B cell (primary cell): ENCODE measurements at regions not wholly inside any gene's neighbourhood (a gene's known extent, or its start where the extent isn't known, plus 50 kb on each side); places are given as distances from the start of the nearest gene placed in this dataset.

ENCODE experiments used
- ATAC-seq: fragments of 200-7000 bp; cut with Tn5 transposase; one replicate; pipeline ENCODE4 v1.10.0; 2021; ENCODE audit warnings: low read depth, mild to moderate bottlenecking, moderate number of reproducible peaks, moderate library complexity
- CTCF ChIA-PET: fragments of 350-600 bp; sonication (Branson Sonifier 250); formaldehyde crosslinking; loops from one replicate; lab custom pipeline; 2021; ENCODE audit warnings: antibody characterized with exemption, inconsistent platforms; lab: Charles Lee
- POLR2A ChIA-PET: fragments of 350-600 bp; sonication (Branson Sonifier 250); formaldehyde crosslinking; loops from one replicate; lab custom pipeline; 2021; ENCODE audit warnings: antibody characterized with exemption; lab: Charles Lee
- DNase-seq: peaks from one replicate; pipeline ENCODE4 v3.0.0; 2013
- H2AFZ ChIP-seq: 2 replicates; pipeline ENCODE4 v1.6.1; 2012; ENCODE audit warnings: mild to moderate bottlenecking, low read depth, low read length; ENCODE audit not compliant: insufficient read depth, poor library complexity, severe bottlenecking
- H3K27ac ChIP-seq, 2 donors: 1 replicate in 1 of 2; 2 replicates in 1 of 2; pipeline ENCODE4 v1.5.1; 2012 to 2013; ENCODE audit warnings: low read length in 2 of 2, mild to moderate bottlenecking in 2 of 2, moderate library complexity in 1 of 2
- H3K27me3 ChIP-seq, 4 experiments: fragments of 200-600 bp in 1 of 4; sonication (generic) in 1 of 4; replicated peaks in 1 of 4; 1 replicate in 2 of 4; 2 replicates in 2 of 4; pipeline versions ENCODE4 v1.6.1 to v1.7.0; 2013 to 2016; ENCODE audit warnings: low read length in 3 of 4, mild to moderate bottlenecking in 2 of 4, mixed read lengths in 1 of 4, moderate library complexity in 1 of 4; ENCODE audit not compliant: insufficient read depth in 4 of 4, control insufficient read depth in 3 of 4; ENCODE audit errors: control extremely low read depth in 1 of 4
- H3K36me3 ChIP-seq, 2 experiments: replicated peaks in 1 of 2; 1 replicate in 1 of 2; 2 replicates in 1 of 2; pipeline versions ENCODE4 v1.6.1 to v1.7.1; 2013; ENCODE audit warnings: low read length in 1 of 2; ENCODE audit not compliant: insufficient read depth in 2 of 2, control insufficient read depth in 1 of 2; ENCODE audit errors: control extremely low read depth in 1 of 2, extremely low read depth in 1 of 2
- H3K4me1 ChIP-seq, 2 donors: fragments of 200-600 bp in 1 of 2; sonication (generic) in 1 of 2; 1 replicate in 1 of 2; 2 replicates in 1 of 2; pipeline versions ENCODE4 v1.5.1 to v1.6.1; 2013 to 2017; ENCODE audit warnings: low read length in 2 of 2; ENCODE audit not compliant: control insufficient read depth in 2 of 2, insufficient read depth in 2 of 2
- H3K4me2 ChIP-seq: replicated peaks from 2 replicates; pipeline ENCODE3; 2012; ENCODE audit warnings: mild to moderate bottlenecking, low read depth, low read length; ENCODE audit not compliant: poor library complexity, severe bottlenecking
- H3K4me3 ChIP-seq, 5 experiments: fragments of 200-600 bp in 1 of 5; sonication (generic) in 1 of 5; 1 replicate in 3 of 5; 2 replicates in 2 of 5; pipeline versions ENCODE4 v1.5.1 to v1.7.0; 2011 to 2016; ENCODE audit warnings: low read length in 4 of 5, mild to moderate bottlenecking in 4 of 5, low read depth in 2 of 5, control low read depth in 1 of 5, moderate library complexity in 1 of 5; ENCODE audit not compliant: insufficient read depth in 1 of 5; ENCODE audit errors: control extremely low read depth in 1 of 5, extremely low read depth in 1 of 5
- H3K79me2 ChIP-seq: fragments of 200-600 bp; sonication (generic); one replicate; pipeline ENCODE4 v1.6.0; 2016; ENCODE audit warnings: low read length; ENCODE audit not compliant: control insufficient read depth, insufficient read depth
- H3K9ac ChIP-seq: fragments of 200-600 bp; sonication (generic); 2 replicates; pipeline ENCODE4 v1.6.1; 2017; ENCODE audit warnings: mild to moderate bottlenecking, low read length, moderate library complexity
- H3K9me3 ChIP-seq, 3 donors: one replicate each; pipeline versions ENCODE4 v1.6.1 to v1.7.1; 2013; ENCODE audit warnings: low read length in 2 of 3; ENCODE audit not compliant: control insufficient read depth in 2 of 3, insufficient read depth in 1 of 3; ENCODE audit errors: control extremely low read depth in 1 of 3
- H4K20me1 ChIP-seq: 2 replicates; pipeline ENCODE4 v1.6.0; 2012; ENCODE audit warnings: mild to moderate bottlenecking, low read length; ENCODE audit not compliant: insufficient read depth, control insufficient read depth, poor library complexity, severe bottlenecking
- H3K27ac Mint-ChIP-seq: one replicate; pipeline ENCODE4 v1.8.0; 2021; ENCODE audit warnings: mixed read lengths
- H3K27me3 Mint-ChIP-seq: one replicate; pipeline ENCODE4 v1.8.0; 2021; ENCODE audit warnings: mixed read lengths
- H3K4me1 Mint-ChIP-seq: one replicate; pipeline ENCODE4 v1.8.0; 2021; ENCODE audit warnings: mixed read lengths
- H3K4me3 Mint-ChIP-seq: one replicate; pipeline ENCODE4 v1.8.0; 2021; ENCODE audit warnings: mixed read lengths
- H3K9me3 Mint-ChIP-seq: one replicate; pipeline ENCODE4 v1.8.0; 2022; ENCODE audit warnings: mixed read lengths; ENCODE audit not compliant: insufficient read depth
- EZH2 ChIP-seq: IDR thresholded peaks from 2 replicates; pipeline ENCODE4 v1.6.1; 2012; ENCODE audit warnings: borderline replicate concordance, low read depth, mild to moderate bottlenecking, moderate library complexity, low read length; ENCODE audit not compliant: insufficient read depth, poor library complexity, severe bottlenecking
- WGBS: methylation state at CpG from one replicate; pipeline ENCODE4 v1.1.5; 2013; ENCODE audit warnings: missing lambda C conversion rate; ENCODE audit not compliant: insufficient coverage; 5-methylcytosine and 5-hydroxymethylcytosine counted together
- intact Hi-C: fragments of 100-400 bp; cut with micrococcal nuclease; formaldehyde crosslinking; loops from one replicate; pipeline ENCODE4 v1.10.0; 2022
- TF ChIP-seq, protein P1 (sequence below): fragments of 200-600 bp; IDR thresholded peaks from one replicate; pipeline ENCODE4 v1.8.0; 2022; ENCODE audit warnings: antibody characterized with exemption, mild to moderate bottlenecking

DNA sequence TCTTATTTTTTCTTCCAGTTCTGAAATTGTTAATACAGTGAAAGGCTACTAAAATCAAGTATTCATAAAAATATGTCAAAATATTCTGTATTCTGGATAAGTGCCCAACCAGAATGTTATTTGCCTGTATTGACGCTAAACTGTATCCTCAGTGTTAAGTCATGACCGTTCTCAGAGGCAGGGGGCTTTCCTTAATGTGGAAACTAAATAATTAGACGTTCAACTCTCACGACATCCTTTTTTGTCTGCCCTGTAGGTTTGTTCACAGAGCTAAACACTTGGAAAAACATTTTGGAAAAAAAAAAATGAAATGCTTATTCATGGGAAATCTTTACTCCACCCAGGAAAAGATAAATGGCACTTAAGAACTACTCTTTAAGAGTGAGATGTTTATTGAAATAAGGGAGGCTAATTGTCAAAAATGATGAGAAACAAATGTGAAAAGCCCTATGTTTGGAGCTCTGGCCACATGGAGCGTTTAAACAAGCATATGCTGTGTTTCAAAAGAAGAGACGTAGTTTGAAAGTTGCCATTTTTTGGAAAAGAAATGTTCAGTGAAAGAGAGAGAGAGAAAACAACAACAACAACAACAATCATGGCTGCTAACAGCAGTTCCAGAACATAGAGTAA is 453.1 kb upstream of the MARCKS start:
- Histone ChIP-seq H2AFZ (no peak overlapping the region), H4K20me1 (no peaks in the 10 kb centered on the region), H3K4me2 (no peak overlapping the region), H3K4me3 (no peak overlapping the region), H3K9me3 (no peaks in the 10 kb centered on the region), H3K79me2 (no peaks in the 10 kb centered on the region), H3K36me3 (no peaks in the 10 kb centered on the region), H3K4me1 (no peaks in the 10 kb centered on the region), H3K27ac (no peak overlapping the region), H3K9ac (no peak overlapping the region), H3K27me3 (no peaks in the 10 kb centered on the region)
- ChIA-PET POLR2A (no interaction called here), CTCF (no interaction called here)
- Mint-ChIP-seq H3K9me3 (no peaks in the 10 kb centered on the region), H3K4me1 (no peaks in the 10 kb centered on the region), H3K27ac (no peak overlapping the region), H3K27me3 (peaks cover 5% of the 10 kb centered on the region), H3K4me3 (no peak overlapping the region)
- no peak for ATAC-seq
- DNase-seq, result no peak
- no peak for TF ChIP-seq EZH2
- TF ChIP-seq, protein P1, sequence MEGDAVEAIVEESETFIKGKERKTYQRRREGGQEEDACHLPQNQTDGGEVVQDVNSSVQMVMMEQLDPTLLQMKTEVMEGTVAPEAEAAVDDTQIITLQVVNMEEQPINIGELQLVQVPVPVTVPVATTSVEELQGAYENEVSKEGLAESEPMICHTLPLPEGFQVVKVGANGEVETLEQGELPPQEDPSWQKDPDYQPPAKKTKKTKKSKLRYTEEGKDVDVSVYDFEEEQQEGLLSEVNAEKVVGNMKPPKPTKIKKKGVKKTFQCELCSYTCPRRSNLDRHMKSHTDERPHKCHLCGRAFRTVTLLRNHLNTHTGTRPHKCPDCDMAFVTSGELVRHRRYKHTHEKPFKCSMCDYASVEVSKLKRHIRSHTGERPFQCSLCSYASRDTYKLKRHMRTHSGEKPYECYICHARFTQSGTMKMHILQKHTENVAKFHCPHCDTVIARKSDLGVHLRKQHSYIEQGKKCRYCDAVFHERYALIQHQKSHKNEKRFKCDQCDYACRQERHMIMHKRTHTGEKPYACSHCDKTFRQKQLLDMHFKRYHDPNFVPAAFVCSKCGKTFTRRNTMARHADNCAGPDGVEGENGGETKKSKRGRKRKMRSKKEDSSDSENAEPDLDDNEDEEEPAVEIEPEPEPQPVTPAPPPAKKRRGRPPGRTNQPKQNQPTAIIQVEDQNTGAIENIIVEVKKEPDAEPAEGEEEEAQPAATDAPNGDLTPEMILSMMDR, result no peak
- intact Hi-C loops, result no loop called here
- no CpG with 5 or more reads among the region's 6 CpGs for WGBS

GRCh38 chr6:113405326-113406047 is 451.7 kb upstream of the MARCKS start:
- intact Hi-C loops, result no loop called here
- Mint-ChIP-seq H3K9me3 (no peaks in the 10 kb centered on the region), H3K4me1 (peaks cover 4% of the 10 kb centered on the region), H3K4me3 (no peak overlapping the region), H3K27me3 (no peaks in the 10 kb centered on the region), H3K27ac (no peak overlapping the region)
- no peak overlapping the region for H3K4me2 ChIP-seq
- TF ChIP-seq, protein P1, result no peak
- TF ChIP-seq EZH2, result no peak
- H3K36me3 ChIP-seq, result no peaks in the 10 kb centered on the region
- CTCF ChIA-PET, result no interaction called here
- ATAC-seq (no peak), DNase-seq (no peak)
- no peaks in the 10 kb centered on the region for H3K9me3 ChIP-seq
- H3K9ac ChIP-seq, result no peak overlapping the region
- H3K4me1 ChIP-seq, result no peaks in the 10 kb centered on the region
- no peaks in the 10 kb centered on the region for H4K20me1 ChIP-seq
- POLR2A ChIA-PET, result interaction anchor here (0.5 kb wide), 1 partner anchor 452 kb away, joined by 3 read pairs; no protein-coding TSS in a partner anchor
- H3K27me3 ChIP-seq, result no peaks in the 10 kb centered on the region
- H2AFZ ChIP-seq, result no peak overlapping the region
- H3K79me2 ChIP-seq, result no peaks in the 10 kb centered on the region
- H3K27ac ChIP-seq, result no peak overlapping the region
- H3K4me3 ChIP-seq, result no peak overlapping the region
